Right renal cortex interstitium (tissue), 3 donors: ENCODE measurements at regions not wholly inside any gene's neighbourhood (a gene's known extent, or its start where the extent isn't known, plus 50 kb on each side); places are given as distances from the start of the nearest gene placed in this dataset.
"Not testable (repeated sequence)": the region's sequence is repeated elsewhere in the genome, so short reads cannot be mapped to it uniquely, and the experiment has no call there.

Experiments used
- DNase-seq, 3 donors: peaks; one replicate each; pipeline ENCODE4 v3.0.0-alpha.2; 2013; ENCODE audit warnings: low read depth in 3 of 3, low spot score in 2 of 3

GRCh38 chr3:6062261-6063187, 798.4 kb upstream of the GRM7 start:
- no peak for DNase-seq

GRCh38 chr3:6066397-6066796, 794.5 kb upstream of the GRM7 start:
- DNase-seq: no peak

GRCh38 chr3:6066868-6067578, 793.9 kb upstream of the GRM7 start:
- not testable (repeated sequence) for DNase-seq

GRCh38 chr3:6074952-6075351, 786.0 kb upstream of the GRM7 start:
- no peak for DNase-seq

GRCh38 chr3:6078436-6078835, 782.5 kb upstream of the GRM7 start:
- no peak for DNase-seq

GRCh38 chr3:6079011-6079410, 781.9 kb upstream of the GRM7 start:
- DNase-seq: no peak

- DNase-seq: no peak
Measured at GRCh38 chr3:6079561-6080179, 781.2 kb upstream of the GRM7 start.

- no peak for DNase-seq
Measured at GRCh38 chr3:6088433-6088832, 772.5 kb upstream of the GRM7 start.

GRCh38 chr3:6089780-6090179, 771.1 kb upstream of the GRM7 start:
- DNase-seq: no peak

- no peak for DNase-seq
Measured at GRCh38 chr3:6091262-6091661, 769.7 kb upstream of the GRM7 start.

GRCh38 chr3:6095006-6095405, 765.9 kb upstream of the GRM7 start:
- DNase-seq: no peak

GRCh38 chr3:6097021-6097420, 763.9 kb upstream of the GRM7 start:
- DNase-seq: no peak

- no peak for DNase-seq
Measured at GRCh38 chr3:6097556-6097955, 763.4 kb upstream of the GRM7 start.

- no peak for DNase-seq
Measured at GRCh38 chr3:6098516-6099157, 762.3 kb upstream of the GRM7 start.

- no peak for DNase-seq
Measured at GRCh38 chr3:6099458-6100075, 761.3 kb upstream of the GRM7 start.

GRCh38 chr3:6105187-6105586, 755.7 kb upstream of the GRM7 start:
- DNase-seq: no peak

GRCh38 chr3:6108957-6109356, 752.0 kb upstream of the GRM7 start:
- no peak for DNase-seq

- DNase-seq: no peak
Measured at GRCh38 chr3:6110451-6110850, 750.5 kb upstream of the GRM7 start.

- no peak for DNase-seq
Measured at GRCh38 chr3:6112546-6112945, 748.4 kb upstream of the GRM7 start.

- DNase-seq: no peak
Measured at GRCh38 chr3:6113338-6113737, 747.6 kb upstream of the GRM7 start.

GRCh38 chr3:6119367-6119766, 741.5 kb upstream of the GRM7 start:
- DNase-seq: no peak
